GM03348 (cell line): ENCODE measurements at regions not wholly inside any gene's neighbourhood (a gene's known extent, or its start where the extent isn't known, plus 50 kb on each side); places are given as distances from the start of the nearest gene placed in this dataset.

ENCODE experiments used
- DNase-seq: peaks from one replicate; pipeline ENCODE4 v3.0.0; 2012; ENCODE audit warnings: low spot score

DNA sequence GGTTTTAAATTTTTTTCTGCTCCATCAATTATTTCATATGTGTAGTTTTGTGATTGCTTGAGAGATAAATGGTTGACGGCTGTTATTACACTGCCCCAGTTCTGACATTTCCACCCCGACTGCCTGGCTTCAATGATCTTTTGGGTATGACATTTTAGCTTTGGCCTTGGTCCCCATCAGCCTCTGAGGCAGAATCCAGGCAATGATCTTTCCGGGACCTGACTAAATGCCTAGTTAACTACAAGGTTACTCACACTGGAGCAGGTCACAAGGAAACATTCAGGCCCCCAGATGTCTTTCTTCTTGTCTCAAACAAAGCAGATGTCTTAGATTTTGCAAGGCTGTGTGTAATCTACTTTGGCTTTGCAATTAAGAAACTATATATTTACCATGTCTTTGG lies 61.1 kb upstream of the TMCO5A start:
- peak; percentile 9 for DNase-seq

DNA sequence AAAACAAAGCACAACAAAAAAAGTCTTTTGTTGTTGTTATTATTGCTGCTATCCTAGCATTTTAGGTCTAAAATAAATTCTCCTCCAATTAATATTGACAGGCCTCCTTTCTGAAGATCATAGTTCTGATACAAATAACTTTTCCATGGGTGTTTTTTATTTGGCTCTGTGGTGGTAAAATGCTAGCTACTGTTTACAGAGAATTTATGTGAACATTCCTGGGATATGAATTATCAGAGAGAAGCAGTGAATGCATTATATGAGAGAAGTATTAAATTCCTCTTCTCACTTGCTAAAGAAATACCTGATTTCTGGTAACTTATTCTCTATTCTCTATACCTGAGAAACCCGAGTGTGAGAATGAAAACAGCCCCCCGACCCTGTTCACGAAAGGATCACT lies 57.5 kb upstream of the TMCO5A start:
- DNase-seq = no peak

DNA sequence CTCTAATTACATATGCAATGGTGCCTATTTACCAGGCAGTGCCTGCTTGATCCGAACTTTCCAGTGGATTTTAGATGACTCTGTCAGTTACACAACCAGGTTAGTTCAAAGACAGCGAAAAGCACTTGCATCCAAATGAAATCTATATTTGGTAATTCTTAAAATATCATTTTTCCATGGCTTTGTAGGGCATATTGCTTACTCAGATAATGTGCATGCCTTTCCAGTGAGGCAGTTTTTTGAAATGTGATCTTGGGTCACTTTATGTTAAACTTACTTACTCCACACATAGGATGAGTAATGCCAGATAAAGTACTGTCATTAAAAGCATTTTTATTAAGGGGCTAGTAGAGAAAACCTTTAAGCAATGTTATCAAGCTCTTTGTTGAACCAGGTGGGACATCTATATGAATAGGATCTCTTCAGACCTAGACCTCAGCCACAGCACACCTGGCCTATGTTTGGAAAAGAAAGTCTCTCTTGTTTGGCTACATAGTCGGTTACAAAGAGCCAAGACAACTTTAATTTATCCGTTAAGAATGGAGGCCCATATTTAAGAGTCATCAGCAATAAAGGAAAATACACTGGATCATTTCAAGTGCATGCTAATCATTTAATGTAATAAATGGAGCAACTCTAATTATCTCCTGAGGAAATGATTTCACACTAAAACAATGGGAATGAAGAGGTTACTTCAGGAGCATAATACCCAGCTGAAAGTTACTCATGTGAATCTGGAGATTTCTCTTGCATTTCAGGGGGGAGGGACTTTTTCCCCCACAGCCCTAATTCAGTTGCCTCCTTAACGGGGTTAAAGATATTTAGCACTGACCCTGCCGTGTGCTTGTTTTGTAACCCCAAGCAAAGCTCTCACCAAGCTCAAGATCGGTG lies 56.3 kb upstream of the TMCO5A start:
- peak; percentile 40 for DNase-seq

DNA sequence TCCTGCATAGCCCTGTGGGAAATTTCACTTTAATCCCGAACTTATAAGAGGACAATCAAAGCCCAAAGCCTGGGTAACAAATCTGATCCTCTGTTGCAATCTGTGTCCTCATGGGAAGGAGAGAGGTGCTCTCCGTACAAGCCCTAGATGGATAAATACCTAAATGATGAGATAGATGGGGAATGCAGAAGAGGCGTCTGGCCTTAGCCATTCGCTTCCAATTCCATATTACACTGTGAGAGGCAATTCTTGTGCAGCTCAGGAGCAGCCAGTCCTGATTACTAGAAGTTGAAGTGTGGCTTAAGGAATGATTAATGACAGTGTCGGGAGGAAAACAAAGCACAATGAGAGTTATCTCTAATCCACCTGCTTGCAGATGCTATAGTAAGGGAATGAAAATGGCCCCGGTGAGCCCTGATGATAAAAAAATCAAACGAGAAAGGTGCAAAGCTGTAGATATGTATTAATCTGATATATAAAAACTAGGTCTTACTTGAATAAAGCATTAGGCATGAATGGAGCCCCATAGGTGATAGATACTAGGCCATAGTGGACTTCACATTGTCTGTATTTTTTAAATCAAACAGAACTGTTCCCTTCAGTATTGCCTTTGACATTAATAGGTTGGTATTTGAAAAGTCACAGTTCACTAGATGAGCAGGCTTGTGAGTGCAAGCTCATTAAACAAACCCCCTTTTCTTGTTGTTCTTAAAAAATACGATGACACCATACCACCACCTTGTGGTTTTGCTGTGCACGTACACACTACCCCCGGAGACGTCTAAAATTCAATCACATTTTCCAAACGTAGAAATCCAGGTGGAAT lies 54.2 kb upstream of the TMCO5A start:
- DNase-seq = peak; percentile 38

DNA sequence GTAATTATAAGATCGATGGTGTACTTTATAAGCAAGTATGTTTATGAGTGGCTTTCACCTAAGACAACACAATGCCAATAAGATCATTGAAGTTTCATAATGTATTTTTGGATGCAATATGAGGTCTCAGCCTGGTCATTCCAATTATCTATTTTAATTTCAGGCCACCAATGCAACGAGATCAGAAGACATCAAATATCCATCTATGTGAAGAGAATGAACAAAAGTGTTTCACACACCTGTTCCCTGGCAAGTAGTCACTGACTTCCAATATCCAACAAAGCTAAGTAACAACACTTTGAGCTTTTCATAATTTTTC lies 53.6 kb upstream of the TMCO5A start:
- DNase-seq = no peak

DNA sequence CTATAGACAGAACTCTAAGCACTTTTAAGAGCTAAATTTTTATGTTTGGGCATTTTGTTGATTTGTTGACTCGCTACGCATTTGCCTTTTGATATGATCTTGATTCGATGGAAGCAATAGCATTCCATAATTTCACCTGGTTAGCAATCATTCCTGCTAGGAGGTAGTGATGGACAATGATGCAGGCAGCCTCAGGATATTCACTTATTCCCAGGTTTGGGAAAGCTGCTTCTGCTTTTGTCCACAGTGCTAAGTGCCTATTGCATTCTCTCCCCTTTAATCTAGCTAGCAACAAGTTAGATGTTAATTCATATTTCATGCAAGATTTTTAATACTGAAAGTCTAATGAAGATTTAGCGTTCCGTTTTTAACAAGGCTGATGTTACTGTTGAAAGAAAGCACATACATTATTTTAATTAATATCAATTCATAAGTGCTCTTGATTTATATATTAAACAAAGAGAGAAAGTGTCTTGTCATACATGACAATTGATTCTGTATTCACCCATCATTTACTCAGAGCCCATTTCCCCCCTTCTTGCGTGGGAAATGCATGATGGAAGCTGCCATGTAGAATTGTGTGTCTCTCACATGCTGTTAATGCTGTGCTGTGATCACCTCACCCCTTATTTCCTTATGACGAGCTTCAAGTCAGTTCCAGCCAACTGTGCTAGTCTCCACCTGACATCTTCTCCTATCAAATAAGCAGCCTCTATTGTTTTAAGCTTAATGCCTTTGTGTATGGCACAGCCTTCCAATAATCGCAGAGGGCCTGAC lies 53.0 kb upstream of the TMCO5A start:
- DNase-seq = no peak

DNA sequence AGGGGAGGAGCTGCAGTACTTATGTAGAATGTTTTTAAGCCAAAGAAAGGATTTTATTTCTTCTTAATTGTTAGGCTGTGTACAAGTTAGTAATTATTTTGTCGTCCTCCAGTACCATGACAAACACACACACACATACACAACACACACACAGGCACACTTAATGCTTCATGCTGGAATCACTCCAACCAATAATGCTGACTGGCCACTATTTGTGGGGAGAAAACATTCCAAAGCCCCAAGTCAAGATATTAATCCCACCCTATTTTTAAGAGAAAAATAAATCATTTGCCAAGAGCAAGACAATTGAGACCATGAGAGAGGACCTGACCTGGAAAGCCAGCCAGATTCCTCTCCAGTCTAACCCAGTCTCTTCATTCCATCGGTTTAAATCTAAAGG lies 51.8 kb upstream of the TMCO5A start:
- DNase-seq = no peak
